Smooth muscle cell (in vitro differentiated cells): ENCODE measurements at regions not wholly inside any gene's neighbourhood (a gene's known extent, or its start where the extent isn't known, plus 50 kb on each side); places are given as distances from the start of the nearest gene placed in this dataset.

Source experiments
- DNase-seq: peaks from one replicate; lab custom pipeline; 2025; ENCODE audit not compliant: unreplicated experiment; lab: John Stamatoyannopoulos, UW
- H2AFZ ChIP-seq: fragments of 200-600 bp; sonication (generic); 2 replicates; pipeline ENCODE4 v1.6.0; 2016; ENCODE audit warnings: antibody characterized with exemption, low read depth, mild to moderate bottlenecking
- H3F3A ChIP-seq: fragments of 200-600 bp; sonication (generic); 2 replicates; pipeline ENCODE4 v1.6.0; 2017; ENCODE audit warnings: antibody characterized with exemption, low read depth
- H3K27ac ChIP-seq: fragments of 200-600 bp; sonication (generic); 2 replicates; pipeline ENCODE4 v1.5.1; 2016; ENCODE audit warnings: low read depth, mild to moderate bottlenecking
- H3K27me3 ChIP-seq: fragments of 200-600 bp; sonication (generic); 2 replicates; pipeline ENCODE4 v1.6.1; 2016; ENCODE audit warnings: low read depth, mild to moderate bottlenecking
- H3K36me3 ChIP-seq: fragments of 200-600 bp; sonication (generic); 2 replicates; pipeline ENCODE4 v1.5.1; 2016; ENCODE audit warnings: low read depth
- H3K4me1 ChIP-seq: fragments of 200-600 bp; sonication (generic); 2 replicates; pipeline ENCODE4 v1.5.1; 2016; ENCODE audit warnings: low read depth
- H3K4me2 ChIP-seq: fragments of 200-600 bp; sonication (generic); 2 replicates; pipeline ENCODE4 v1.6.0; 2016; ENCODE audit warnings: mild to moderate bottlenecking
- H3K4me3 ChIP-seq: fragments of 200-600 bp; sonication (generic); 2 replicates; pipeline ENCODE4 v1.5.1; 2016; ENCODE audit warnings: mild to moderate bottlenecking
- H3K79me2 ChIP-seq: fragments of 200-600 bp; sonication (generic); 2 replicates; pipeline ENCODE4 v1.6.0; 2016; ENCODE audit warnings: low read depth, mild to moderate bottlenecking
- H3K9ac ChIP-seq: fragments of 200-600 bp; sonication (generic); 2 replicates; pipeline ENCODE4 v1.6.0; 2016; ENCODE audit warnings: low read depth
- H3K9me3 ChIP-seq: fragments of 200-600 bp; sonication (generic); replicated peaks from 2 replicates; pipeline ENCODE4 v1.5.1; 2016; ENCODE audit warnings: low read depth
- H4K20me1 ChIP-seq: fragments of 200-600 bp; sonication (generic); 2 replicates; pipeline ENCODE4 v1.6.0; 2016; ENCODE audit warnings: low read depth
- WGBS: methylation state at CpG from one replicate; pipeline ENCODE4 v1.1.7; 2016; ENCODE audit warnings: low lambda C conversion rate; 5-methylcytosine and 5-hydroxymethylcytosine counted together
- TF ChIP-seq, protein P1 (sequence below): fragments of 200-600 bp; sonication (generic); IDR thresholded peaks from 2 replicates; pipeline ENCODE4 v1.5.1; 2017; ENCODE audit warnings: borderline replicate concordance, mild to moderate bottlenecking, antibody characterized with exemption; ENCODE audit not compliant: insufficient read depth, poor library complexity, severe bottlenecking

DNA sequence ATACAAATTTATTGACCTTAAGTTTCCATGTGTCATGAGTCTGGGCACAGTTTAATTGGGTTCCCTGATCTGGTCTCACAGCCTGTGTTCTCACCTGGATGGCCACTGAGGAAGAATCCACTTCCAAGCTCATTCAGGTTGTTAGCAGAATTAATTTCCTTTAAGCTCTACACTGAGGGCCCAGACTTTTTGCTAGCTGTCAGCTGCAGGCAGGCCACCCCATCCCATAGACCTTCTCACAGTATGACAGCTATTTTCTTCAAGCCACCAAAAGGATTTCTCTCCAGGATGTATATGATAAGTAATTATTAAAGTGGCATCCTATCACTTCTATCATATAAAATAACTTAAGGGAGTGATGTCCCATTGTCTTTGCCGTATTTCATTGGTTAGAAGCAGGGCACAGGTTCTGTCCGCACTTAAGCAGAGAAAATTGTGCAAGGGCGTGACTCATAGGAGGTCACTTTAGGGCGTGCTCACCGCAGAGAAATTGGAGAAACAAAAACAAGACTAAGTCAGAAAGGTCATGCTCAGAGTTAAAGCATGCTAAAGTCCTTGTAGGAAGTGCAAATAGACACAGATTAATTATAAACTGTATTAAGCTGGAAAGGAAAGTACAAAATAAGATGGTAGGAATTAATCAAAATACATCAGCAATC is 109.9 kb downstream of the AHR start:
- Histone ChIP-seq H3K27me3 (no peaks in the 10 kb centered on the region), H3K4me2 (peak overlapping the region; percentile 28), H2AFZ (no peak overlapping the region), H3K36me3 (no peaks in the 10 kb centered on the region), H3K4me3 (no peak overlapping the region), H3K9ac (no peak overlapping the region), H3K79me2 (no peaks in the 10 kb centered on the region), H3F3A (no peaks in the 10 kb centered on the region), H3K27ac (peak overlapping the region; percentile 77), H4K20me1 (no peaks in the 10 kb centered on the region), H3K4me1 (no peaks in the 10 kb centered on the region), H3K9me3 (no peaks in the 10 kb centered on the region)
- TF ChIP-seq, protein P1, sequence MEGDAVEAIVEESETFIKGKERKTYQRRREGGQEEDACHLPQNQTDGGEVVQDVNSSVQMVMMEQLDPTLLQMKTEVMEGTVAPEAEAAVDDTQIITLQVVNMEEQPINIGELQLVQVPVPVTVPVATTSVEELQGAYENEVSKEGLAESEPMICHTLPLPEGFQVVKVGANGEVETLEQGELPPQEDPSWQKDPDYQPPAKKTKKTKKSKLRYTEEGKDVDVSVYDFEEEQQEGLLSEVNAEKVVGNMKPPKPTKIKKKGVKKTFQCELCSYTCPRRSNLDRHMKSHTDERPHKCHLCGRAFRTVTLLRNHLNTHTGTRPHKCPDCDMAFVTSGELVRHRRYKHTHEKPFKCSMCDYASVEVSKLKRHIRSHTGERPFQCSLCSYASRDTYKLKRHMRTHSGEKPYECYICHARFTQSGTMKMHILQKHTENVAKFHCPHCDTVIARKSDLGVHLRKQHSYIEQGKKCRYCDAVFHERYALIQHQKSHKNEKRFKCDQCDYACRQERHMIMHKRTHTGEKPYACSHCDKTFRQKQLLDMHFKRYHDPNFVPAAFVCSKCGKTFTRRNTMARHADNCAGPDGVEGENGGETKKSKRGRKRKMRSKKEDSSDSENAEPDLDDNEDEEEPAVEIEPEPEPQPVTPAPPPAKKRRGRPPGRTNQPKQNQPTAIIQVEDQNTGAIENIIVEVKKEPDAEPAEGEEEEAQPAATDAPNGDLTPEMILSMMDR = no peak
- DNase-seq = no peak
- 21% methylated on average over 5 of the region's 5 CpGs for WGBS

DNA sequence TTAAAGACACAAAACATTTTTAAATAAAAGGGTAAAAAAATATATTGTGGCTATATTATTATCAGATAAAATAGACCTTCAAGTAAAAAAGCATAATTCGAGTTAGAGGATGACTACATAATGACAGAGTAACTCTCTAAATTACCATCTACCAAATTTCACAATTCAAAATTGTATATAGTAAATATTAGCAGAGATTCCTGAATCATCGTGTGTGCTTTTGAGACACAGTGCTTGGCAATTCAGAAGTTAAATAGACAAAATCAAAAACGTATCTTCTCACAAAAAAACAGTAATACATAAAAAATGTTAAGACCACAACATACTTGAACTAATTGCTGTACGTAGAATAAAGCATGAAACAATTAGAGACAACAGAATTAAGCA is 110.4 kb downstream of the AHR start:
- no peaks in the 10 kb centered on the region for H3K79me2 ChIP-seq
- TF ChIP-seq, protein P1 = no peak
- H3K27ac ChIP-seq = peak overlapping the region; percentile 77
- H3K4me1 ChIP-seq = no peaks in the 10 kb centered on the region
- H3K4me2 ChIP-seq = peak overlapping the region; percentile 13
- no peaks in the 10 kb centered on the region for H3F3A ChIP-seq
- WGBS = 72% methylated on average over 4 of the region's 4 CpGs
- no peak overlapping the region for H3K9ac ChIP-seq
- H3K27me3 ChIP-seq = no peaks in the 10 kb centered on the region
- no peak overlapping the region for H2AFZ ChIP-seq
- H3K9me3 ChIP-seq = no peaks in the 10 kb centered on the region
- no peaks in the 10 kb centered on the region for H3K36me3 ChIP-seq
- DNase-seq = no peak
- no peaks in the 10 kb centered on the region for H4K20me1 ChIP-seq
- no peak overlapping the region for H3K4me3 ChIP-seq

DNA sequence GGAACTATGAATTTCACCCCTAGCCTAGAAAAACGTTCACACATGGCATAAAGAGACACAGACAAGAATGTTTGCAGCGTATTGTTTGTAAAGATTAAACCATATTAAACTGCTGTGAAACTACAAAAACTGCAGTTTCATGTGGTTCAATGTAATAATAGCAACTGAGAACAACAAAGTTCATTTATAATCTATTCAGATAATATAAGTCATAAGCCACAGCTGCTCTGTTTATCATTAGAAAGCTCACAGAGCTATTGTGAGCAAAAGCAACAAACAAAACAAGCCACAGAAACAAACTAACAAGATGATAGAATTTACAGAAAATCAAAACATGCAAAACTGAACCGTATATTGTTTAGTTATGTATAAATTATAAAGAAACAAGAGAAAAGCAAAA is 113.5 kb downstream of the AHR start:
- no peak overlapping the region for H3K4me3 ChIP-seq

More for the DNA sequence above, 113.5 kb downstream of the AHR start:
- DNase-seq = no peak
- no peaks in the 10 kb centered on the region for H3K9me3 ChIP-seq
- no peak overlapping the region for H3K27ac ChIP-seq
- no peaks in the 10 kb centered on the region for H3K4me1 ChIP-seq
- H3K27me3 ChIP-seq = no peaks in the 10 kb centered on the region
- TF ChIP-seq, protein P1 = no peak
- no peaks in the 10 kb centered on the region for H3K79me2 ChIP-seq
- H3K4me2 ChIP-seq = no peak overlapping the region
- H3K9ac ChIP-seq = no peak overlapping the region
- H3F3A ChIP-seq = no peaks in the 10 kb centered on the region
- no peaks in the 10 kb centered on the region for H3K36me3 ChIP-seq
- H4K20me1 ChIP-seq = no peaks in the 10 kb centered on the region
- H2AFZ ChIP-seq = no peak overlapping the region
- WGBS = 68% methylated on average over 3 of the region's 3 CpGs
